Esophagus squamous epithelium (tissue), 5 donors: ENCODE measurements at regions not wholly inside any gene's neighbourhood (a gene's known extent, or its start where the extent isn't known, plus 50 kb on each side); places are given as distances from the start of the nearest gene placed in this dataset.

Experiments used
- DNase-seq: peaks from one replicate; lab custom pipeline; 2025; lab: John Stamatoyannopoulos, UW
- H3K27ac ChIP-seq, 4 donors: fragments of 200-600 bp; sonication (generic); one replicate each; pipeline ENCODE4 v1.5.1; 2016 to 2019; ENCODE audit warnings: mild to moderate bottlenecking in 1 of 4
- H3K27me3 ChIP-seq, 4 donors: fragments of 200-600 bp; sonication (generic); 1 replicate in 3 of 4; 2 replicates in 1 of 4; pipeline versions ENCODE4 v1.5.1 to v1.6.0; 2017 to 2021; ENCODE audit warnings: antibody characterized with exemption in 1 of 4
- H3K36me3 ChIP-seq, 3 donors: fragments of 200-600 bp; sonication (generic); one replicate each; pipeline ENCODE4 v1.5.1; 2016 to 2019
- H3K4me1 ChIP-seq, 3 donors: fragments of 200-600 bp; sonication (generic); one replicate each; pipeline ENCODE4 v1.5.1; 2017 to 2019
- H3K4me3 ChIP-seq, 4 donors: fragments of 200-600 bp; sonication (generic); 1 replicate in 3 of 4; 2 replicates in 1 of 4; pipeline ENCODE4 v1.5.1; 2016 to 2019; ENCODE audit warnings: mild to moderate bottlenecking in 2 of 4, moderate library complexity in 1 of 4
- H3K9me3 ChIP-seq, 3 donors: fragments of 200-600 bp; sonication (generic); one replicate each; pipeline ENCODE4 v1.5.1; 2016 to 2019
- POLR2A ChIP-seq, 4 donors: fragments of 450-650 bp; IDR thresholded peaks; one replicate each; pipeline ENCODE4 v1.6.1; 2017; ENCODE audit warnings: antibody characterized with exemption in 4 of 4, mild to moderate bottlenecking in 4 of 4, moderate library complexity in 3 of 4
- WGBS, 2 donors: methylation state at CpG; one replicate each; pipeline ENCODE4 v1.1.5; 2018; 5-methylcytosine and 5-hydroxymethylcytosine counted together
- intact Hi-C: fragments of 100-400 bp; cut with DNase I; formaldehyde crosslinking; loops from one replicate; pipeline ENCODE4 v1.15.0; 2022
- TF ChIP-seq, protein P1 (sequence below), 6 experiments: fragments of 450-650 bp in 4 of 6; fragments of 200-600 bp in 2 of 6; sonication (generic) in 2 of 6; IDR thresholded peaks; one replicate each; pipeline ENCODE4 v1.5.1; 2016 to 2019; ENCODE audit warnings: antibody characterized with exemption in 6 of 6, mild to moderate bottlenecking in 4 of 6, moderate library complexity in 4 of 6
- donor health status: DM: yes; HTN: yes; CAD: no.

DNA sequence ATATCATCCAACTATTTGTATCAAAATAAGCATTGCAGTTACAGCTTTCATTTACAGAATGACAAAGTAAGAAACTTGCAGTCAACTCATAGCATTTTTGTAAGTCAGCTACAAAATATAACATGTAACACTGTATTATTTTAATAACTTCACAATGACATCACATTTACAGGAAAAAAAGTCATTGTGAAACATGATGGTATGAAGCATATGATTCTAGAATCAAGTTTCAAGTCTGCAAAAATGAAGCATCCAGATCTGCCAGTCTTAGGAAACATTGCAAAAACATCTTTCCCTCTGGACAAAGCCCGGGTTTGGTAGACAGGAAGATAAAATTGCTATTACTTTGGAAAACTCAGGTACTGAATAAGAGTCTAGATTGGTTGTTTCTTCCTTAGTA lies 263.9 kb upstream of the NT5E start:
- Histone ChIP-seq H3K9me3 (no peaks in the 10 kb centered on the region), H3K27me3 (no peaks in the 10 kb centered on the region), H3K4me1 (no peaks in the 10 kb centered on the region), H3K4me3 (no peak overlapping the region), H3K36me3 (no peaks in the 10 kb centered on the region), H3K27ac (no peak overlapping the region)
- DNase-seq: no peak
- TF ChIP-seq, protein P1, sequence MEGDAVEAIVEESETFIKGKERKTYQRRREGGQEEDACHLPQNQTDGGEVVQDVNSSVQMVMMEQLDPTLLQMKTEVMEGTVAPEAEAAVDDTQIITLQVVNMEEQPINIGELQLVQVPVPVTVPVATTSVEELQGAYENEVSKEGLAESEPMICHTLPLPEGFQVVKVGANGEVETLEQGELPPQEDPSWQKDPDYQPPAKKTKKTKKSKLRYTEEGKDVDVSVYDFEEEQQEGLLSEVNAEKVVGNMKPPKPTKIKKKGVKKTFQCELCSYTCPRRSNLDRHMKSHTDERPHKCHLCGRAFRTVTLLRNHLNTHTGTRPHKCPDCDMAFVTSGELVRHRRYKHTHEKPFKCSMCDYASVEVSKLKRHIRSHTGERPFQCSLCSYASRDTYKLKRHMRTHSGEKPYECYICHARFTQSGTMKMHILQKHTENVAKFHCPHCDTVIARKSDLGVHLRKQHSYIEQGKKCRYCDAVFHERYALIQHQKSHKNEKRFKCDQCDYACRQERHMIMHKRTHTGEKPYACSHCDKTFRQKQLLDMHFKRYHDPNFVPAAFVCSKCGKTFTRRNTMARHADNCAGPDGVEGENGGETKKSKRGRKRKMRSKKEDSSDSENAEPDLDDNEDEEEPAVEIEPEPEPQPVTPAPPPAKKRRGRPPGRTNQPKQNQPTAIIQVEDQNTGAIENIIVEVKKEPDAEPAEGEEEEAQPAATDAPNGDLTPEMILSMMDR (IDR thresholded peaks at IDR 0.05): no peak
- no peak for TF ChIP-seq POLR2A (IDR thresholded peaks at IDR 0.05)
- intact Hi-C loops: no loop called here
- WGBS, 2 donors: 39 to 76% methylated on average over 1 of the region's 1 CpG

DNA sequence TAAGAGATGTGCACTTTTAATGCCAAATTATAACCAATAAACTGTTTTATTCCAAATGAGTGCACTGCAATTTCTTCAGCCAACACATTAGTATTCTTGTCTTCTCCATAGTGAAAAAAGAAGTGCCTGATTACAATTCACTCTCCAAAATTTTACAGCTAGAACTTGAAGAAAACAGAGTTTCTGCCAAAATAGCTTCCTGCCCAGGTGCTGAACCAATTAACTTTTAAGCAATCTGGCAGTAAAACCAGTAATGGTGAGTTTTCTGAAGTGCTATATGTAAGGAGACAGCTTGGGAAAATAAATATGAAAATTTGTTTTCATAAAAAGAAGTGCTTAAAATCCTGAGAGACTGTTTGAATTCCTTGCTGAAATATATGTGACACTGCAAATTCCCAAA lies 266.0 kb upstream of the NT5E start:
- Histone ChIP-seq H3K9me3 (no peaks in the 10 kb centered on the region), H3K27me3 (no peaks in the 10 kb centered on the region), H3K36me3 (no peaks in the 10 kb centered on the region), H3K27ac (no peak overlapping the region), H3K4me3 (no peak overlapping the region), H3K4me1 (no peaks in the 10 kb centered on the region)
- TF ChIP-seq, protein P1 (IDR thresholded peaks at IDR 0.05): no peak
- TF ChIP-seq POLR2A (IDR thresholded peaks at IDR 0.05): no peak
- intact Hi-C loops: no loop called here
- no peak for DNase-seq

DNA sequence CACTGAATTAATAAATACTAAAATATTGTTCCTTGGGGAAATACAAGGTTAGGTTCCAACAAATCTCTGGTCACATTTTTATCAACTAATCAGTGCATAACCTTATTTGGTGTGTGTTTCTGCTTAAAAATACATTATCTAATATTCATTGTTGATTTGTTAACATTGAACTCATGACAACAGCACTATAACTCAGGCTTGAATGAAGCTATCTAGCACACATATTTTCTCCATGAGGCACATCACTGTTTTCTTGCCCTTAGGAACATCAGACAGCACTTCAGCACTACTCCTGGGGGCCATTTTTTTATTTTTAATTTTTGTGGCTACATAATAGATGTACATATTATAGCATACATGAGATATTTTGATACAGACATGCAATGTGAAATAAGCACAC lies 277.2 kb upstream of the NT5E start:
- no peak for DNase-seq
- no peak overlapping the region for H3K27ac ChIP-seq
- H3K9me3 ChIP-seq: no peaks in the 10 kb centered on the region
- H3K4me1 ChIP-seq: no peaks in the 10 kb centered on the region
- intact Hi-C loops: no loop called here
- no peaks in the 10 kb centered on the region for H3K27me3 ChIP-seq
- no peak overlapping the region for H3K4me3 ChIP-seq
- no peaks in the 10 kb centered on the region for H3K36me3 ChIP-seq
- TF ChIP-seq, protein P1 (IDR thresholded peaks at IDR 0.05): no peak
- no peak for TF ChIP-seq POLR2A (IDR thresholded peaks at IDR 0.05)

DNA sequence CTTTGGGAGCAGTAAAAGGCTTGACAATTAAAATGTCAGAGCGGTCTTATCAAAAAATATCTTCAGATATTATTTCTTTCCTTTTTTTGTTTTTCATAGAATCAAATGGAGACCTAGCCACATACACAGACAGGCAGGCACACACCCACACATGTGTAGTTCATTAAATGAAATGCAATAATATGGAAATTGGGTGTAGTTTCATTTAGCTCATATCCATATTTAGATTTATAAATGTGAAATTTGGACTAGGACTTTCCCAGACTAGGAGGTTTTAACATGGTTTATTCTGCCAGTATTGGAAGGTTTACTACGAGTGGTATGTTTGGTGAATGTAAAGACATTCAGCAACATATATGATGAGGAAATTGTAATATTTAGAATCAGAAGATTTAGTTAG lies 277.7 kb upstream of the NT5E start:
- Histone ChIP-seq H3K4me1 (no peaks in the 10 kb centered on the region), H3K4me3 (no peak overlapping the region), H3K9me3 (no peaks in the 10 kb centered on the region), H3K27ac (no peak overlapping the region), H3K36me3 (no peaks in the 10 kb centered on the region), H3K27me3 (no peaks in the 10 kb centered on the region)
- TF ChIP-seq POLR2A (IDR thresholded peaks at IDR 0.05): no peak
- TF ChIP-seq, protein P1 (IDR thresholded peaks at IDR 0.05): no peak
- 68 to 75% methylated on average over 2 of the region's 2 CpGs for WGBS, 2 donors
- intact Hi-C loops: no loop called here
- no peak for DNase-seq

DNA sequence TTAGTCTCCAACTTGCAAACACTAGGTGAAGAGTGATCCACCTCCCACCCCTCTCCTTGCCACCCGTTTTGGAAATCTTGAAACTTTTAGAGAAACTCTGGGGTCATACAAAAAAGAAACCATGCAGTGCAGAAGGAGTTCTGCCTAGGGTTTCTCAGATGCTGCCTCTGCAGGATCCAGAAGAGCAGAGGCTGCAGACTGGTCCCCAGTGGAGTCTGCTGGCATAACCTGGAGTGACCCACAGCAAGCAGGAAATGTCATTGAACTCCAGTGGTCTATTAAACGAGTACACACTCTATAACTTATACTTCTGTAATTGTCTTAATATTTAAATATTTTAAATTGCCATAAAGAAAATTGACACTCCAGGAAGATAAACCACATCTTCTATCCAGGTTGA lies 280.7 kb upstream of the NT5E start:
- no peak for DNase-seq
- Histone ChIP-seq H3K4me3 (no peak overlapping the region), H3K27ac (no peak overlapping the region), H3K9me3 (no peaks in the 10 kb centered on the region), H3K36me3 (no peaks in the 10 kb centered on the region), H3K4me1 (no peaks in the 10 kb centered on the region), H3K27me3 (no peaks in the 10 kb centered on the region)
- intact Hi-C loops: no loop called here
- TF ChIP-seq POLR2A (IDR thresholded peaks at IDR 0.05): no peak
- TF ChIP-seq, protein P1 (IDR thresholded peaks at IDR 0.05): no peak
- WGBS, 2 donors: 15 to 32% methylated on average over 2 of the region's 2 CpGs
